ENCODE measurements at regions not wholly inside any gene's neighbourhood (a gene's known extent, or its start where the extent isn't known, plus 50 kb on each side); places are given as distances from the start of the nearest gene placed in this dataset.
A peak's percentile ranks its signal among the peaks of the same experiment; 100 is the strongest.
"Not testable (repeated sequence)": the region's sequence is repeated elsewhere in the genome, so short reads cannot be mapped to it uniquely, and the experiment has no call there.

DNA sequence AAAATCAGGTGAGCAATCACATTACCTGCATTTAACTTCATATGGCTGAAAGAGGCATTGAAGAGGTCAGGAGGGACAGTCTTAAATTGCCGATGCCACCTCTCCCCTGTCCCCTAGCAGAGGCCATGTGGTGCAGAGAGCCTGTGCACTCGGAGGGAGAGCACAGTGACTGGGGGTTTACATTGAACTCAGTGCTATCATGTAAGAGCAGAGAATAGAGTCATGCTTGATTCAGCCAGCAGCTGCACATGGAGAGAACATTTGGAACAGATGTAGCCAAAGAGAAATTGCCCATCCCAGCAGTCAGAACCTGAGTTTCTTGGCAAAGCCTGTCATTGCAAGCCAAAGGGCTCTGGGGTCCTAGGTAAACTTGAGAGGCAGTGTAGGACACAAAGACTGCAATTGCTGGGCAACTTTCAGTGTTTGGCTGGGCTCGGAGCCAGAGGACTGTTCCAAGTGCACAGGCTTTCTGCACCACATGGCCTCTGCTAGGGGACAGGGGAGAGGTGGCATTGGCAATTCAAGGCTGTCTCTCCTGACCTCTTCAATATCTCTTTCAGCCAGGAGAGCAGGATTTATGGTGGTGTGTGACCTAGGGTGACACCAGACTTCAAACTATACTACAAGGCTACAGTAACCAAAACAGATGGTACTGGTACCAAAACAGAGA is 267.1 kb downstream of the REEP3 start:
- no peak for DNase-seq (ENCODE audit: low spot score)

DNA sequence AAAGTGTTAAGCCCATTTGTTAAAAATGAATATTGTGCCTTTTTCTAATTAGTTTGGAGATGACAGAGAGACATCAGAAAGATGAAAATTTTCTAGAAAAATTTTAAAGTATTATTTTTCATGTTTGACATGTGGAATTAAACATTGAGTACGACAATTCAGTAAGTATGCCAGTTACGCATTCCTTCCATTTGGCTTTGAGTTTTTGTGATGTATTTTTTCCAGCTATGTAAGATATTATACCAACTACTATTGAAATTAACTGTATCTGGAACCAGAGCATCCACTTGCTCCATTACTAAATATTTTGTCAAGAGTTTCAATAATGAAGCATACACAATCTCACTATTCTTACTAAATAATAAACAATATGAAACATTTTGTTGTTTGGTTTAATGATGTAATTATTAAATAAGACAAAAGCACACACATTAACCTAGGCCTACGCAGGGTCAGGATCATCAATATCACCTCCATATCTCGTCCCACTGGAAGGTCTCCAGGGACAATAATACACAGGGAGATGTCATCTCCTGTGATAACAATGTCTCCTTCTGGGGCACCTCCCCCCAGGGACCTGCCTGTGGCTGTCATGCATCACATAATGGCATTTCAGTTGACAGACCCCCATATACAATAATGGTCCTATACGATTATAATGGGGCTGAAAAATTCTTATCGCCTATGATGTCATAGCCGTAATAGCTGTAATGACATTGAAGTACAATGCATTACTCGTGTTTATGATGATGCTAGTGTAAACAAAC is 274.1 kb downstream of the REEP3 start:
- DNase-seq (ENCODE audit: low spot score) = no peak

DNA sequence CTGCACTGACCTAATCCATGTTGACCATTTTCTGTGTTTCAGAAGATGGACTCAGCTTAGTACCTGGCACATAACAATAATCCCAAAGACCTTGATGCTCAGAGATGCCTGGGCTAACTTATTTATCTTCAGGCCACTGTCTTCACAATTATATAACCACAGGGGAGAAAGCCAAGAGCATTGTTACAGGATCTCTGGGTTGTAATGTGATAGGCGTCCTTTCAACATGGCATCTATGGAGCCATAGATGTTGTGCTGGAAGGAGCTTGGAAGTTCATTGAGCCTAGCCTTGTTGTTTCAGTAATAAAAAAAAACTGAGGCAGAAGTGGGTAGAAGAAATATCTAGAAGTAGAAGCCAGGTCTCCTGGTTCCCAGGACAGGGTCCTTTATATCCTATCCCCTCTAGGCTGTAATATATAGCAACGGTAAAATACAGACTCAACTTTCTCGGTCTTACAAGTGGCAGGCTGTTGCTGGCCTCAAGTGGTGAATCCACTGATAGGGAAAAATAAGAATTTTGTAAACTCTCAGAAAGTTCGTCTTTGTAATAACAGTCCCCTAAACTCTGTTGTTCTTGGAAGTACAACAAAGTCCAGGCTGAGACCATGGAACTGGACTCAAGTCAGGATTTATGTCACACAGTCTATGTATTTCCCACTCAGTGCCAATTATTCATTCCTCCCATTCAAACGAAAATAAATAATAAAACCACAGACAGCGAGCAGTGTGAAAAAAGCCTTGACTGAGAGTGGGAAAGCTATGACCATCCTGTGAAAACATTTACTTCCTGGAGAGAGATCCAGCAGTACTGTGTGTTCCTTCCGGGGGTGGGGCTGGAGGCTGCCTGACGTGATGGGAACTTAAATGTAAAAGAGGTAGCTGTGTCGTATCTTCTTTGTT is 277.6 kb downstream of the REEP3 start:
- DNase-seq (ENCODE audit: low spot score) = no peak

DNA sequence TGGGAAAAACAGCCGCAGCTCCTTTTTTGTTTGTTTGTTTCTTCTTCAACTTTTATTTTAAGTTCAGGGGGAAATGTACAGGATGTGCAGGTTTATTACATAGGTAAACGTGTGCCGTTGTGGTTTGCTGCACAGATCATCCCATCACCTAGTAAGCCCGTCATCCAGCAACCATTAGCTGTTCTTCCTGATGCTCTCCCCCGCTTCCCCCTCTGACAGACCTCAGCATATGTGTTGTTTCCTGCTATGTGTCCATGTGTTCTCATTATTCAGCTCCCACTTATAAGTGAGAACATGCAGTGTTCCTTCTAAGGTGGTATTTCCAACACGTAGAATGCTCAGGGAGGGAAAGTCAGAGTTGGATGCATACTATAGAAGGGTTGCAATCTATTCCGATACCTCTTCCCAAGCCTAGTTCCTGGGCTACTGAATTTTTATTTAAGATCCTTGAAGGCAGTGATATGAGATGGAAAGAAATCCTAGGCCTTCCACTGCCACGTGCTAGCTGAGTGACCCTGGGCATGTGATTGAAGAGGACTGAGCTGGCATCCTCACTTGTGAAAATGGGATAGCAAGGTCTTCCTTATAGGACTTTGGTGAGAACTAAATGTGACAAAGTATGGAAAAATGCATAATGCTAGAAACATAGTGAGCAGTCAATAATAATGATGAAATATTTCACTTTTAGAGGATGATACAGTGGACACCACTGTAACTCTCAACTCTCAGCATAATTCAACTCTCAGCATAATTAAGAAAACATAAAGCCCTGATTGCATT is 278.5 kb downstream of the REEP3 start:
- DNase-seq (ENCODE audit: low spot score) = no peak

DNA sequence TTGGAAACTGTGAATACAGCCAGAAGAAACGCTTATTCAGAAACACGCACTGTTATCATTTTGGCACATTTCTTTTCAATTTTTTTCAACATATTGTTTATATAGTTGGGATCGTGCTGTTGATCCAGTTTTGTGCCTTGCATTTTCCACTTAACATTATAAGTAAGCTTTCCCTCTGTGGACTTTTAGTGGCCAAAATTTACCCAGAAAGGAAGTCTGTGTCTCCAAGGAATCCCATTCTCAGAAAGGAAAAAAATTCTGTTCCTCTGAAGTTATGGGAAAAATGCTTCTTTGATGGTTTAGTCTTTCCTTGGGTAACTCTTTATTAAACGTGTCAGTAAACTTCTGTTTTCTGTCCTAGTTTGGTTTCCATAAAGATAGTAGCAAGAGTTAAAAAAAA is 280.0 kb downstream of the REEP3 start:
- DNase-seq (ENCODE audit: low spot score) = no peak

DNA sequence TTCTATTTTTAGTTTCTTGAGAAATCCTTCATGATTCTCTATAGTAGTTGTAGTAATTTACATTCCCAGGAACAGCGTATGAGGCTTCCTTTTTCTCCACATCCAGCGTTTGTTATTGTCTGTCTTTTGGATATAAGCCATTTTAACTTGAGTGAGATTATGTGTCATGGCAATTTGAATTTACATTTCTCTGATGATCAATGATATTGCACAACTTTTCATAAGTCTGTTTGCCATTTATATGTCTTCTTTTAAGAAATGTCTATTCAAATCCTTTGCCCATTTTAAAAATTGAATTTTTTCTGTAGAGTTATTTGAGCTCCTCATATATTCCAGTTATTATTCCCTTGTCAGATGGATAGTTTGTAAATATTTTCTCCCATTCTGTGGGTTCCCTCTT is 285.1 kb downstream of the REEP3 start:
- DNase-seq (ENCODE audit: low spot score) = no peak

DNA sequence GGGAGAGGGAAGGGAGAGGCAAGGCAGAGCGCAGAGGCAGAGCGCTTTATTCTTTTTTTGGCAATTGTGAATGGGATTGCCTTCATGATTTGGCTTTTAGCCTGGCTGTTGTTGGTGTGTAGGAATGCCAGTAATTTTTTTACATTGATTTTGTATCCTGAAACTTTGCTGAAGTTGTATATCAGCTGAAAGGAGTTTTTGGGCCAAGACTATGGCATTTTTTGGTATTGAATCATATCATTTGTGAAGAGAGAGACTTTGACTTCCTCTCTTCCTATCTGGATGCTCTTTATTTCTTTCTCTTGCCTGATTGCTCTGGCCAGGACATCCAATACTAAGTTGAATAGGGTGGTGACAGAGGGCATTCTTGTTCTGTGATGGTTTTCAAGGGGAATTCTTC is 291.3 kb downstream of the REEP3 start:
- no peak for DNase-seq (ENCODE audit: low spot score)

DNA sequence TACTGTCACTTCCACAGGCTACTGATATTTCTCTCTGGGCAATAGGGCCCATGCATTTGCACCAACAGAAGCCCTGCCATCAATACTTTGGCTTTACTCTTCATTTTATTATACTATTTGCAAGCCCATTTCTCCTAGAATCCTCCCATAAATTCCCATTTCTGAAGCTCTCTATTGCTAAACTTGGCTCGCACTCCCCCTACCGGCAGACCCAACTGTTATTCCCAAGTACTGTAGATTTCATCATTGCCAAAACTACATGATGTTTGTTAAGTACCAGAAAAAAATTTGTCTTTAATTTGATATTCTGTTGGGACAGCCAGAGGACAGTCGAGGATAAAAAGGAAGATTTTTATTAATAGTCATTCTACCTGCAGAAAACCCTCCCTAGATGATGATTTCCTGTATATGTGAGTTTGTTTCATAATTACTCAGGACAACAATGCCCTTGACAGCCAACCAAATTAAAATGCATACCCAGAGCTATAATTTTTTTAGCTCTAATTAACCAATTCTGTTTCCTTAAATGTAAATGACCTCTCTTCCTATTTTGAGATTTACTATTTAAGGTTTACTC is 298.6 kb downstream of the REEP3 start:
- DNase-seq (ENCODE audit: low spot score) = peak; percentile 37

DNA sequence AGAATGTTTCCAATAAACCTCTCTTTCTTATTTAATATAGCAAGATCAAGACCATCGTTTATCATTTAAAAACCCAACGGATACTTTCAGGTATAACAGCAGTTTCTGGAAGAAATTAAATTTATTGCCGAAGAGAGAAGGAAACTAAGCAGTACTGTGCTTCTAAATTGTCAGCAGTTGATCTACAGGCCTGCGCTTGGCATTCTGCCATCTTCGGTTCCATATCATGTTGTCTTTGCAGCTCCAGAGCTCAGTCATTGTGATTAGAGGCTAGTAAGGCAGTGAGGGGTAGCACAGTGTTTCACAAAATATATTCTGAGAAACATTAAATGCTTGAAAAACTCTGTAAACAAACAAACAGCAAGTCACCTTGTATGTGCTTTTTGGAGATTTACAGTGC is 301.3 kb downstream of the REEP3 start:
- no peak for DNase-seq (ENCODE audit: low spot score)

DNA sequence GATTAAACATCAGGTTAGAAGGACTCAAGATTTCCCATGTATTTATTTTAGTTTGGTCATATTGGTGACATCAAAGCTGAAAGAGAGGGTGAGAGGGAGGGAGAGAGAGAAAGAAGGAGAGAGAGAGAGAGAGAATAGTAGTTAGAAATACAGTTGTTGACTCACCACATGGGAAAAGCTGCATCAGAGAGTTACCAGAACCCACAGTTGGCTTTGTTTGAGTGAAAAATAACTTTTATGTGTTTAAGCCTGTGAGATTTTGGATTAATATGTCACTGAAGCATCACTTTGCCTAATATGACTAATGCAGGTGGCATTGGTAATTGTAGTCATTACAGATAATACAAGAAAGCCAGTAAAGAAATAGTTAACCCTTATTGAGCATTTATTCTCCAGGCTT is 303.9 kb downstream of the REEP3 start:
- DNase-seq (ENCODE audit: low spot score) = no peak

DNA sequence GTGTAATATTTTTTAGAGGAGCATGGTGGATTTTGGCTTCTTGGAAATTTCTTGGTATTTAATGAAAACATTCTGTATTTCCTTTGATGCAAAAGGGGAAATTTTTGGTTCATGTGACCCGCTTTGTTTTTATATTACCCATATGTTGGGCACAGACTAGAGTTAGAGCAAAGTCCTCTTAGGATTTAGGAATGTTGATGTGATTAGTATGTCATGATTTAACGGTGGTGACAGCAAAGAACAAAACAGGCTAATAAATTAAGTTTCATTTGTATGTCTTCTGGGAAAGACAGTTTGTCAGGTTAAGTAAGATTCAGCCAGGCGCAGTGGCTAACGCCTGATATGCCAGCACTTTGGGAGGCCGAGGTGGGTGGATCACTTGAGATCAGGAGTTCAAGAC is 304.6 kb downstream of the REEP3 start:
- DNase-seq (ENCODE audit: low spot score) = no peak

DNA sequence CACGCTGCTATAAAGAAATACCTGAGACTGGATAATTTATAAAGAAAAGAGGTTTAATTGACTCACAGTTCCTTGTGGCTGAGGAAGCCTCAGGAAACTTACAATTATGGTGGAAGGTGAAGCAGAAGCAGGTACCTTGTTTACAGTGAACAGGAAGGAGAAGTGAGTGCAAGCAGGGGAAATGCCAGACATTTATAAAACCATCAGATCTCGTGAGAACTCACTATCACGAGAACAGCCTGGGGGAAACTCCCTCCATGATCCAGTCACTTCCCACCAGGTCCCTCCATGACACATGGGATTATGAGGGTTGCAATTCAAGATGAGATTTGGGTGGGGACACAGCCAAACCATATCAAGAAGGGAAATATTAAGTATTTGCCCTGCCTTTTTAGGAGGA is 305.8 kb downstream of the REEP3 start:
- DNase-seq (ENCODE audit: low spot score) = not testable (repeated sequence)

DNA sequence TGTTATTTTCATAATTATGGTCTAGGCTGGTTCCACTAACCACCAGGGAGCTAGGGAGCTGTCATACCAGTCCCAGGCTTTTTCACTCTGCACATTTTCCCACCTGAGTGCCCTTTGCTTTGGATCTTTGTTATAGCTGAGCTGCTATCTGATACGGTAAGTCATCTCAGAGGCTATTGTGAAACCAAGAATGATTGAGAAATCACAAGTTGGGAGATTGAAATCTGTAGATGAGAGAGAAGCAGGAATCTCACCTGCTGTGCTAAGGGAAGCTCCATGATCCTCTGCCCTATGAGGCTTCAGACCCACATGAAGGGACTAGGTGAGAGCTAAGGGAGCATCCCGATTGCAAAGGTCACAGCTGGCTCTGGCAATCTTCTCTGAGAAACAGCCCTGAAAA is 307.8 kb downstream of the REEP3 start:
- DNase-seq (ENCODE audit: low spot score) = no peak

DNA sequence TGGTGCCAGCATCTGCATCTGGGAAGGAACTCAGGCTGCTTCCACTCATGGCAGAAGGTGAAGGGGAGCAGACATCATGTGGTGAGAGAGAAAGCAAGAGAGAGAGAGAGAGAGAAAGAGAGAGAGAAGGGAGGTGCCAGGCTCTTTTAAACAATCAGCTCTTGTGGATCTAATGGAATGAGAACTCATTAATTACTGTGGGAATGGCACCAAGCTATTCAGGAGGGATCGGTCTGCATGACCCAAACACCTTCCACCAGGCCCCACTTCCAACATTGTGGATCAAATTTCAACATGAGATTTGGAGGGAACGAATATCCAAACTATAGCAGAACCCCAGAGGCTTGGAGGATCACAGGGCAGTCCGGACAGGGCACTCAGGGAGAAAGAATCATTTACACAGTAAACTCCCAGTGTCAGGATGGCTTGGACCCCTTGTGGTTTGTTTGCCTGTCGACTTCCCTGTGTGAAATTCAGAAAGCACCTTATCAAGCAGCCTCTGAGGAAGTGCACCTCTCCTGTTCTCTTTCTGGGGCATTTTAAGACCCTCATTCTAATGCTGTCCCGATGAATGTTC is 308.5 kb downstream of the REEP3 start:
- DNase-seq (ENCODE audit: low spot score) = no peak

DNA sequence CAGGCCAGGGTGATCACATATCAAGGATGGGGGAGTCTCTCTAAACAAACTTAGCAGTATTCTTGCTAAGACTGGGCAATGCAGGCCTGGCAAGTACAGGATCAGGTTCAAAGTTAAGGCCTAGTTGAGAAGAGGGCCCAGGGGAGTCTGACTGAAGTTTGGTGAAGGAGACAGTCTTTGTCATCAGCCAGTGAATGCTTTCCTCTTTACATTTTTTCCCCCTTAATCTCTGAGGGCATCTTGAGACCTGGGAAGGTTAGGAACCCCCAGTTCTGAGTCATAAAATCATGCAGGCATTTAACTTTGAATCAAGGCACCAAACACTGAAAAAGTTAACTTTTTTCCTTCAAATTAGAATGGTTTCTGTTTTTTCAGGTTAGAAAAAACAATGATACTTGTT is 311.5 kb downstream of the REEP3 start:
- DNase-seq (ENCODE audit: low spot score) = no peak

DNA sequence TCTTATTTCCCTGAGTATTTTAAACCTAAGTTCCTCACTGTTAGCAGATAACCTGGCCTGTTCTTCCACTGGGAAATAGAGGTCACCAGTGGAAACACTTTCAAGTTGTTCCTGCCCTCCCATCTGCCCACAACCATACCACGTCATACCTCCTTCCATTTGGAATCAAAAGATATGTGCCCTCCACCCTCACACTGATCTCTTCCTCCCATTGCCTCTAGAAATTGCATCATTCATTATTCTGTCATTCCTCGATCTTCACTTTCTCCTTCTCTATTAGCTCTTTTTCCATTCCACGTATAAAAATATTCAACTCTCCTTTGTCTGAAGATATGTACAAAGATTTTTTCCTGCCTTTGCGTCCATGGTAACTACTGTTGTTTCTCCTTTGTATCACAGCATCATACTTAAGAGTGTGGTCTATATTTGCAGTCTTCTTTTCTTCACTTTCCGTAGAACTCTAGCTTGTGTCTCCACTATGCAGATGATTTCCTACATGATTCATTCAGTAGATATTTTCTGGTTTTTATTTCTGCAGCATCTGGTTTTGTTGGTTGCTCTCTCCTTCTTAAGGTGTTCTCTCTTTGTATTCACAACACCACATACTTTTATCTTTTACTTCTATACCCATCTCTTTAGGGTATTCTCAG is 312.3 kb downstream of the REEP3 start:
- no peak for DNase-seq (ENCODE audit: low spot score)

DNA sequence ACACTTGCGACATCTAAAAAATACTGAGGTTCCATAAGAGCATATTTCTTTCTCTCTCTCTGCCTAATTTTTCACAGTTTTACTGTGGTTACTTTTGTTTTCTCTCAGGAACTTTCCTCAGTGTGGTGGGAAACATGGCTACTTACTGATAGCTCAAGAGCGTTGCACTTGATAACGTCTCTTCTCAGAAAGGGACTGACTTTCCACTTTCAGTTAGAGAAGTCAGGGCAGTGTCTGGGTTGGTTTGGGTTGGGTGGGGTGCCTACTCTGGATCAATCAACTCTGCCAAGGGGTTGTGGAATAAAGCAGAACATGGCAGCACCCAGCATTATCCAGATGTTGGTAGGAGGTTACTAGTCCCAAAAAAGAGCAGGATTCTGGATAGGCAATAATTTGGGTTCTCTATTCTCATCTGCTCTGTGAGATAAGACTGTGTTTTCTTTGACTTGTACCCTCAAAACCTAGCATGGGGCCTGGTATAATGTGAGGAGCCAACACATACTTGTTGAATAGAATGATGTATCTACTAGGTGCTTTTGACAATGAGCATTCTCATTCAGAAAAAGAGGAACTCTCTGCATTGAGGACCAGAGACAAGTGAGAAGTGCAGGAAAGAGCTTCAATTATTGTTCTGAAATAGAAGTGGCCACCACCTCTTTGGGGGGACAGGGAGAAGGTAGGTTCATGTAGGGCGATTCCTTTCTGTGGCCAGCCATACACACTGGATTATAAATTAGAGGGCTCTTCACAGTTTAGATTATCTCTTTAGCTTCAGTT is 315.7 kb downstream of the REEP3 start:
- DNase-seq (ENCODE audit: low spot score) = no peak

DNA sequence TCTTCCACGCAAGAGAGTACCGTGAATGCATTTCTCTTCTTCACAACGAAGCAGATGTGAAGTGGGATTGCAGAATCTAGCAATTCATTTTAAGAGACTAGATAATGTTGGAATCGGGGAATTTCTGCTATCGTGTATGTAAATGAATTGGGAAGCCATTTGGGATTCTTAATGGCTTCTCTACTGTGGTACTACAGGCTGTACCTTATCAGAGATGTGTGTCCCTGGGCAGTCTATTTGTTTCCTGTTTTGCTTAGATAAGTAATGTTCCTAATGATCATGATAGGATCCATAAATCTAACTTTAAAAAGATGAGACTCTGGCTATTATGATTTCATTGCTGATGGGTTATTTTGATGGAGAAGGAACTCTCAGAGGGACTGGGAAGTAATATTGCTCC is 320.6 kb downstream of the REEP3 start:
- no peak for DNase-seq (ENCODE audit: low spot score)

DNA sequence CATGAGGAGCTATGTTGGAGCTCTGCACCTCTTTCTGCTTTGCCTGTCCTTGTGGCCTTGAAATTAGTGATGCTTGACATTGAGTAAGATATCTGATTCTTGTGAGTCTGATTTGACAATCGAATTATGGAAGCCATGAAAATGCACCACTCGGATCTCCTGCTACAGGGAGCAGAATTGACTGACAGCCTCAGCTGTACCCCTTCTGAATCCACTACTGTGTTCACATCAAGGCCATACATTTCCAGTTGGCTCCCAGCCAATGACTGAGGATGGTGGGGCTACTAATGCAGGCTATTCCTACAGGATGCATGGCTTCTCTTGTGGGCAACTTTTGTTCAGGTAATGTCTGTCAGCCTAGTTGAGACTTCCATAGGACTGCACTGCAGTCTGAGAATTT is 321.9 kb downstream of the REEP3 start:
- DNase-seq (ENCODE audit: low spot score) = no peak

DNA sequence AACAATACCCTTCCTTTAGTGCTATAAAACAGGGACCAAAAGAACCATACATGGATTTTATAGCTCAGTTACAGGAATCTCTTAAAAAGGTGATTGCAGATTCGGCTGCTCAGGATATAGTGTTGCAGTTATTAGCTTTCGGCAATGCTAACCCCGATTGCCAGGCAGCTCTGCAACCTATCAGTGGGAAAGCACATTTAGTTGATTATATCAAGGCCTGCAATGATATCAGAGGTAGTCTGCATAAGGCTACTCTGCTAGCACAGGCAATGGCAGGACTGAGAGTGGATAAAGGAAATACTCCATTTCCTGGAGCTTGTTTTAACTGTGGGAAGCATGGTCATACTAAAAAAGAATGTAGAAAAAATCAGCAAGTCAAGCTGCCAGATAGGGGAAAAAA is 327.7 kb downstream of the REEP3 start:
- DNase-seq (ENCODE audit: low spot score) = not testable (repeated sequence)
